Transverse colon (tissue), 3 donors: ENCODE measurements at regions not wholly inside any gene's neighbourhood (a gene's known extent, or its start where the extent isn't known, plus 50 kb on each side); places are given as distances from the start of the nearest gene placed in this dataset.

ENCODE experiments used
- CTCF ChIP-seq, 5 experiments: fragments of 200-600 bp in 3 of 5; fragments of 450-650 bp in 2 of 5; sonication (generic) in 3 of 5; IDR thresholded peaks; 1 replicate in 2 of 5; 2 replicates in 3 of 5; pipeline ENCODE4 v1.5.1; 2016 to 2017; ENCODE audit warnings: antibody characterized with exemption in 5 of 5, inconsistent platforms in 3 of 5, mild to moderate bottlenecking in 2 of 5, moderate library complexity in 1 of 5
- POLR2A ChIP-seq: fragments of 450-650 bp; IDR thresholded peaks from one replicate; pipeline ENCODE4 v1.6.1; 2016; ENCODE audit warnings: antibody characterized with exemption, mild to moderate bottlenecking, moderate library complexity

GRCh38 chr3:156761007-156761406 lies 65.1 kb upstream of the LEKR1 start:
- TF ChIP-seq POLR2A (no peak), CTCF (IDR thresholded peaks at IDR 0.05) (no peak)
